GM19099 (cell line): ENCODE measurements at regions not wholly inside any gene's neighbourhood (a gene's known extent, or its start where the extent isn't known, plus 50 kb on each side); places are given as distances from the start of the nearest gene placed in this dataset.

Source experiments
- POLR2A ChIP-seq: IDR thresholded peaks from 3 replicates; pipeline ENCODE4 v1.6.1; 2011; ENCODE audit warnings: low read depth; ENCODE audit not compliant: insufficient read length; ENCODE audit errors: extremely low read depth

GRCh38 chr18:2199060-2199459, 372.2 kb downstream of the METTL4 start:
- no peak for TF ChIP-seq POLR2A

- no peak for TF ChIP-seq POLR2A
Measured at GRCh38 chr18:2201036-2201600, 370.2 kb downstream of the METTL4 start.

- TF ChIP-seq POLR2A = no peak
Measured at GRCh38 chr18:2204736-2205135, 366.6 kb downstream of the METTL4 start.

GRCh38 chr18:2207294-2207693, 364.0 kb downstream of the METTL4 start:
- no peak for TF ChIP-seq POLR2A

GRCh38 chr18:2212598-2213205, 358.6 kb downstream of the METTL4 start:
- no peak for TF ChIP-seq POLR2A

- no peak for TF ChIP-seq POLR2A
Measured at GRCh38 chr18:2213905-2214304, 357.4 kb downstream of the METTL4 start.

- TF ChIP-seq POLR2A = no peak
Measured at GRCh38 chr18:2217356-2217755, 353.9 kb downstream of the METTL4 start.

GRCh38 chr18:2218101-2218500, 353.2 kb downstream of the METTL4 start:
- TF ChIP-seq POLR2A = no peak

GRCh38 chr18:2219706-2220105, 351.6 kb downstream of the METTL4 start:
- no peak for TF ChIP-seq POLR2A

- no peak for TF ChIP-seq POLR2A
Measured at GRCh38 chr18:2222270-2223185, 348.8 kb downstream of the METTL4 start.

GRCh38 chr18:2223449-2223848, 347.9 kb downstream of the METTL4 start:
- TF ChIP-seq POLR2A = no peak

GRCh38 chr18:2223849-2224248, 347.5 kb downstream of the METTL4 start:
- TF ChIP-seq POLR2A = no peak

GRCh38 chr18:2236232-2236631, 335.1 kb downstream of the METTL4 start:
- TF ChIP-seq POLR2A = no peak

- no peak for TF ChIP-seq POLR2A
Measured at GRCh38 chr18:2237706-2238105, 333.6 kb downstream of the METTL4 start.

- TF ChIP-seq POLR2A = no peak
Measured at GRCh38 chr18:2240311-2240705, 331.0 kb downstream of the METTL4 start.

- no peak for TF ChIP-seq POLR2A
Measured at GRCh38 chr18:2244641-2245040, 326.7 kb downstream of the METTL4 start.
